ENCODE measurements at regions not wholly inside any gene's neighbourhood (a gene's known extent, or its start where the extent isn't known, plus 50 kb on each side); places are given as distances from the start of the nearest gene placed in this dataset.

- TF ChIP-seq MYC (IDR thresholded peaks at IDR 0.05; ENCODE audit: low read depth, low read length), result no peak
- TF ChIP-seq, protein P1, sequence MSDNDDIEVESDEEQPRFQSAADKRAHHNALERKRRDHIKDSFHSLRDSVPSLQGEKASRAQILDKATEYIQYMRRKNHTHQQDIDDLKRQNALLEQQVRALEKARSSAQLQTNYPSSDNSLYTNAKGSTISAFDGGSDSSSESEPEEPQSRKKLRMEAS (IDR thresholded peaks at IDR 0.05; ENCODE audit: insufficient read depth, insufficient read length), result no peak
- TF ChIP-seq CTCF (IDR thresholded peaks at IDR 0.05; ENCODE audit: extremely low read depth in 1 of 2, insufficient read depth in 1 of 2, low read depth in 1 of 2, low read length in 2 of 2), result no peak
- no peak for TF ChIP-seq FOS (IDR thresholded peaks at IDR 0.05; ENCODE audit: borderline replicate concordance, insufficient read depth, low read length)
Measured at GRCh38 chr1:106621853-106622252, 434.6 kb upstream of the PRMT6 start.

Measured in endothelial cell of umbilical vein (primary cell).